HepG2 (cell line): ENCODE measurements at regions not wholly inside any gene's neighbourhood (a gene's known extent, or its start where the extent isn't known, plus 50 kb on each side); places are given as distances from the start of the nearest gene placed in this dataset.
A peak's percentile ranks its signal among the peaks of the same experiment; 100 is the strongest.

ENCODE experiments used
- CHD4 ChIP-seq: fragments of 200-600 bp; sonication (generic); IDR thresholded peaks from 2 replicates; pipeline ENCODE4 v1.7.0; 2017; ENCODE audit warnings: mild to moderate bottlenecking, low read length, borderline replicate concordance
- EEA1 ChIP-seq: sonication (generic); formaldehyde crosslinking; IDR thresholded peaks from 2 replicates; pipeline ENCODE4 v1.5.1; 2020; ENCODE audit warnings: mild to moderate bottlenecking, missing genetic modification reagents, borderline replicate concordance
- FOXC1 ChIP-seq: sonication (generic); formaldehyde crosslinking; IDR thresholded peaks from 2 replicates; pipeline ENCODE4 v1.8.0; 2022; ENCODE audit warnings: mild to moderate bottlenecking, missing genetic modification reagents, borderline replicate concordance
- FOXK1 ChIP-seq: sonication (generic); formaldehyde crosslinking; IDR thresholded peaks from 2 replicates; pipeline ENCODE4 v1.4.0; 2020; ENCODE audit warnings: low read depth, missing genetic modification reagents, borderline replicate concordance
- HNRNPLL ChIP-seq: fragments of 200-400 bp; formaldehyde crosslinking; IDR thresholded peaks from 2 replicates; pipeline ENCODE4 v1.6.1; 2017; ENCODE audit warnings: mild to moderate bottlenecking, low read depth, low read length; ENCODE audit not compliant: poor library complexity, severe bottlenecking
- ISL2 ChIP-seq: sonication (generic); formaldehyde crosslinking; IDR thresholded peaks from 2 replicates; pipeline ENCODE4 v1.5.0; 2020; ENCODE audit warnings: missing genetic modification reagents
- KDM1A ChIP-seq: IDR thresholded peaks from 2 replicates; pipeline ENCODE4 v1.6.1; 2016; ENCODE audit warnings: missing compliant biosample characterization
- KLF16 ChIP-seq, 2 experiments: sonication (generic) in 1 of 2; formaldehyde crosslinking in 1 of 2; IDR thresholded peaks; 2 replicates each; pipeline versions ENCODE4 v1.6.1 to v1.8.0; 2016 to 2023; ENCODE audit warnings: missing genetic modification reagents in 2 of 2, missing compliant biosample characterization in 1 of 2
- RAD51 ChIP-seq: fragments of 450-650 bp; IDR thresholded peaks from 2 replicates; pipeline ENCODE4 v1.6.1; 2016; ENCODE audit warnings: borderline replicate concordance
- SMAD3 ChIP-seq: sonication (generic); formaldehyde crosslinking; IDR thresholded peaks from 2 replicates; pipeline ENCODE4 v1.4.0; 2020; ENCODE audit warnings: missing genetic modification reagents
- SRSF4 ChIP-seq: fragments of 200-400 bp; formaldehyde crosslinking; IDR thresholded peaks from one replicate; pipeline ENCODE4 v1.6.1; 2018; ENCODE audit warnings: mild to moderate bottlenecking, low read depth, low read length, moderate library complexity; ENCODE audit not compliant: poor library complexity, severe bottlenecking
- TCF7 ChIP-seq: sonication (generic); IDR thresholded peaks from 2 replicates; pipeline ENCODE4 v1.6.1; 2016; ENCODE audit warnings: antibody characterized with exemption, low read depth
- TCF7L2 ChIP-seq: IDR thresholded peaks from 2 replicates; pipeline ENCODE4 v1.6.1; 2011; ENCODE audit warnings: mild to moderate bottlenecking, low read depth, low read length, moderate library complexity
- U2AF1 ChIP-seq: fragments of 200-400 bp; formaldehyde crosslinking; optimal IDR thresholded peaks from 2 replicates; pipeline ENCODE3; 2017; ENCODE audit warnings: mild to moderate bottlenecking, low read depth, low read length
- ZNF101 ChIP-seq: sonication (generic); formaldehyde crosslinking; IDR thresholded peaks from 2 replicates; pipeline ENCODE4 v1.4.0; 2020; ENCODE audit warnings: mild to moderate bottlenecking, low read depth, missing genetic modification reagents, borderline replicate concordance
- ZNF383 ChIP-seq: sonication (generic); formaldehyde crosslinking; IDR thresholded peaks from 2 replicates; pipeline ENCODE4 v1.4.0; 2020; ENCODE audit warnings: missing genetic modification reagents, mild to moderate bottlenecking, borderline replicate concordance
- ZNF816 ChIP-seq: sonication (generic); formaldehyde crosslinking; IDR thresholded peaks from 2 replicates; pipeline ENCODE4 v1.8.0; 2022; ENCODE audit warnings: missing genetic modification reagents, mild to moderate bottlenecking, borderline replicate concordance
- TF ChIP-seq, protein P1 (sequence below): fragments of 450-650 bp; IDR thresholded peaks from 2 replicates; pipeline ENCODE4 v1.6.1; 2017; ENCODE audit warnings: mild to moderate bottlenecking
- TF ChIP-seq, protein P2 (sequence below): sonication (generic); formaldehyde crosslinking; IDR thresholded peaks from 2 replicates; pipeline ENCODE4 v1.4.0; 2020; ENCODE audit warnings: missing genetic modification reagents
- TF ChIP-seq, protein P3 (sequence below): fragments of 450-650 bp; IDR thresholded peaks from 2 replicates; pipeline ENCODE4 v1.6.1; 2016
- TF ChIP-seq, protein P4 (sequence below): sonication (generic); formaldehyde crosslinking; IDR thresholded peaks from 2 replicates; pipeline ENCODE4 v1.5.1; 2020; ENCODE audit warnings: missing genetic modification reagents, mild to moderate bottlenecking, borderline replicate concordance

- peak; percentile 55; the same call in 1 of the 2 replicates for TF ChIP-seq TCF7L2
- TF ChIP-seq SRSF4: no peak
- TF ChIP-seq, protein P1, sequence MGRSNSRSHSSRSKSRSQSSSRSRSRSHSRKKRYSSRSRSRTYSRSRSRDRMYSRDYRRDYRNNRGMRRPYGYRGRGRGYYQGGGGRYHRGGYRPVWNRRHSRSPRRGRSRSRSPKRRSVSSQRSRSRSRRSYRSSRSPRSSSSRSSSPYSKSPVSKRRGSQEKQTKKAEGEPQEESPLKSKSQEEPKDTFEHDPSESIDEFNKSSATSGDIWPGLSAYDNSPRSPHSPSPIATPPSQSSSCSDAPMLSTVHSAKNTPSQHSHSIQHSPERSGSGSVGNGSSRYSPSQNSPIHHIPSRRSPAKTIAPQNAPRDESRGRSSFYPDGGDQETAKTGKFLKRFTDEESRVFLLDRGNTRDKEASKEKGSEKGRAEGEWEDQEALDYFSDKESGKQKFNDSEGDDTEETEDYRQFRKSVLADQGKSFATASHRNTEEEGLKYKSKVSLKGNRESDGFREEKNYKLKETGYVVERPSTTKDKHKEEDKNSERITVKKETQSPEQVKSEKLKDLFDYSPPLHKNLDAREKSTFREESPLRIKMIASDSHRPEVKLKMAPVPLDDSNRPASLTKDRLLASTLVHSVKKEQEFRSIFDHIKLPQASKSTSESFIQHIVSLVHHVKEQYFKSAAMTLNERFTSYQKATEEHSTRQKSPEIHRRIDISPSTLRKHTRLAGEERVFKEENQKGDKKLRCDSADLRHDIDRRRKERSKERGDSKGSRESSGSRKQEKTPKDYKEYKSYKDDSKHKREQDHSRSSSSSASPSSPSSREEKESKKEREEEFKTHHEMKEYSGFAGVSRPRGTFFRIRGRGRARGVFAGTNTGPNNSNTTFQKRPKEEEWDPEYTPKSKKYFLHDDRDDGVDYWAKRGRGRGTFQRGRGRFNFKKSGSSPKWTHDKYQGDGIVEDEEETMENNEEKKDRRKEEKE: no peak
- no peak for TF ChIP-seq FOXK1 (CRISPR knock-in tag)
- peak in 1 of 2 experiments; percentile 11; a peak in 1 of 4 replicates for TF ChIP-seq KLF16 (CRISPR knock-in tag; IDR thresholded peaks at IDR 0.05)
- peak; percentile 57; the same call in 1 of the 2 replicates for TF ChIP-seq ISL2 (CRISPR knock-in tag)
- no peak for TF ChIP-seq EEA1 (CRISPR knock-in tag)
- TF ChIP-seq ZNF101 (CRISPR knock-in tag): no peak
- TF ChIP-seq FOXC1 (CRISPR knock-in tag): no peak
- no peak for TF ChIP-seq KDM1A (CRISPR knock-in tag)
- peak; percentile 27; the same call in 1 of the 2 replicates for TF ChIP-seq CHD4
- TF ChIP-seq ZNF383 (CRISPR knock-in tag): no peak
- no peak for TF ChIP-seq U2AF1
- no peak for TF ChIP-seq RAD51
- TF ChIP-seq, protein P2, sequence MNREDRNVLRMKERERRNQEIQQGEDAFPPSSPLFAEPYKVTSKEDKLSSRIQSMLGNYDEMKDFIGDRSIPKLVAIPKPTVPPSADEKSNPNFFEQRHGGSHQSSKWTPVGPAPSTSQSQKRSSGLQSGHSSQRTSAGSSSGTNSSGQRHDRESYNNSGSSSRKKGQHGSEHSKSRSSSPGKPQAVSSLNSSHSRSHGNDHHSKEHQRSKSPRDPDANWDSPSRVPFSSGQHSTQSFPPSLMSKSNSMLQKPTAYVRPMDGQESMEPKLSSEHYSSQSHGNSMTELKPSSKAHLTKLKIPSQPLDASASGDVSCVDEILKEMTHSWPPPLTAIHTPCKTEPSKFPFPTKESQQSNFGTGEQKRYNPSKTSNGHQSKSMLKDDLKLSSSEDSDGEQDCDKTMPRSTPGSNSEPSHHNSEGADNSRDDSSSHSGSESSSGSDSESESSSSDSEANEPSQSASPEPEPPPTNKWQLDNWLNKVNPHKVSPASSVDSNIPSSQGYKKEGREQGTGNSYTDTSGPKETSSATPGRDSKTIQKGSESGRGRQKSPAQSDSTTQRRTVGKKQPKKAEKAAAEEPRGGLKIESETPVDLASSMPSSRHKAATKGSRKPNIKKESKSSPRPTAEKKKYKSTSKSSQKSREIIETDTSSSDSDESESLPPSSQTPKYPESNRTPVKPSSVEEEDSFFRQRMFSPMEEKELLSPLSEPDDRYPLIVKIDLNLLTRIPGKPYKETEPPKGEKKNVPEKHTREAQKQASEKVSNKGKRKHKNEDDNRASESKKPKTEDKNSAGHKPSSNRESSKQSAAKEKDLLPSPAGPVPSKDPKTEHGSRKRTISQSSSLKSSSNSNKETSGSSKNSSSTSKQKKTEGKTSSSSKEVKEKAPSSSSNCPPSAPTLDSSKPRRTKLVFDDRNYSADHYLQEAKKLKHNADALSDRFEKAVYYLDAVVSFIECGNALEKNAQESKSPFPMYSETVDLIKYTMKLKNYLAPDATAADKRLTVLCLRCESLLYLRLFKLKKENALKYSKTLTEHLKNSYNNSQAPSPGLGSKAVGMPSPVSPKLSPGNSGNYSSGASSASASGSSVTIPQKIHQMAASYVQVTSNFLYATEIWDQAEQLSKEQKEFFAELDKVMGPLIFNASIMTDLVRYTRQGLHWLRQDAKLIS (CRISPR knock-in tag): no peak
- TF ChIP-seq TCF7: peak; percentile 72
- peak; percentile 35; the same call in 1 of the 2 replicates for TF ChIP-seq SMAD3
- TF ChIP-seq, protein P3, sequence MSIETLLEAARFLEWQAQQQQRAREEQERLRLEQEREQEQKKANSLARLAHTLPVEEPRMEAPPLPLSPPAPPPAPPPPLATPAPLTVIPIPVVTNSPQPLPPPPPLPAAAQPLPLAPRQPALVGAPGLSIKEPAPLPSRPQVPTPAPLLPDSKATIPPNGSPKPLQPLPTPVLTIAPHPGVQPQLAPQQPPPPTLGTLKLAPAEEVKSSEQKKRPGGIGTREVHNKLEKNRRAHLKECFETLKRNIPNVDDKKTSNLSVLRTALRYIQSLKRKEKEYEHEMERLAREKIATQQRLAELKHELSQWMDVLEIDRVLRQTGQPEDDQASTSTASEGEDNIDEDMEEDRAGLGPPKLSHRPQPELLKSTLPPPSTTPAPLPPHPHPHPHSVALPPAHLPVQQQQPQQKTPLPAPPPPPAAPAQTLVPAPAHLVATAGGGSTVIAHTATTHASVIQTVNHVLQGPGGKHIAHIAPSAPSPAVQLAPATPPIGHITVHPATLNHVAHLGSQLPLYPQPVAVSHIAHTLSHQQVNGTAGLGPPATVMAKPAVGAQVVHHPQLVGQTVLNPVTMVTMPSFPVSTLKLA: no peak
- TF ChIP-seq ZNF816 (CRISPR knock-in tag): no peak; the same call in 1 of the 2 replicates
- TF ChIP-seq HNRNPLL: no peak
- TF ChIP-seq, protein P4, sequence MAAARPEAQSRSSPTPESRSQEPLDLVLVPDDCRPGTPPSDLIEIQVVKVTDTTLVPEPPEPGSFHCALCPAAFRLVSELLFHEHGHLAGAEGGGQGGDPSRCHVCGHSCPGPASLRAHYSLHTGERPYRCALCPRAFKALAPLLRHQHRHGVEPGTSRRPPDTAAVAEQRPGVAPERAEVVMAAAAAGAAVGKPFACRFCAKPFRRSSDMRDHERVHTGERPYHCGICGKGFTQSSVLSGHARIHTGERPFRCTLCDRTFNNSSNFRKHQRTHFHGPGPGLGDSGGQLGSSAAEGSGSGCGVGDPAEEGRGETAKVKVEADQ (CRISPR knock-in tag): no peak
Observed at GRCh38 chr14:54175298-54175942, 218.8 kb upstream of the BMP4 start (continued).
